ENCODE measurements at regions not wholly inside any gene's neighbourhood (a gene's known extent, or its start where the extent isn't known, plus 50 kb on each side); places are given as distances from the start of the nearest gene placed in this dataset.

GRCh38 chr2:215672406-215672805, 236.5 kb upstream of the FN1 start:
- Histone ChIP-seq H3K4me1 (ENCODE audit: control insufficient read depth, low read length) (no peaks in the 10 kb centered on the region), H3K27ac (ENCODE audit: low read depth, low read length) (no peak overlapping the region), H3K4me2 (ENCODE audit: low read length) (no peak overlapping the region), H3K9me3 (ENCODE audit: control insufficient read depth, insufficient read depth, low read length) (no peaks in the 10 kb centered on the region), H3K79me2 (ENCODE audit: control insufficient read depth, low read length) (no peaks in the 10 kb centered on the region), H3K27me3 (ENCODE audit: control insufficient read depth, low read length) (no peaks in the 10 kb centered on the region), H3F3A (ENCODE audit: control insufficient read depth, insufficient read depth) (no peaks in the 10 kb centered on the region), H3K4me3 (ENCODE audit: low read length) (no peak overlapping the region), H4K20me1 (ENCODE audit: control insufficient read depth, insufficient read depth, low read depth, low read length) (no peaks in the 10 kb centered on the region), H3K9me2 (replicated peaks; ENCODE audit: control insufficient read depth, low read length) (no peaks in the 10 kb centered on the region), H3K36me3 (ENCODE audit: control insufficient read depth, low read length) (no peaks in the 10 kb centered on the region)
- TF ChIP-seq CTCF (IDR thresholded peaks at IDR 0.05; ENCODE audit: low read depth, low read length, poor library complexity, severe bottlenecking) (no peak), EZH2phosphoT487 (IDR thresholded peaks at IDR 0.05; ENCODE audit: borderline replicate concordance, low read length) (no peak)

- no peaks in the 10 kb centered on the region for H4K20me1 ChIP-seq (ENCODE audit: control insufficient read depth, insufficient read depth, low read depth, low read length)
- no peak for TF ChIP-seq CTCF (IDR thresholded peaks at IDR 0.05; ENCODE audit: low read depth, low read length, poor library complexity, severe bottlenecking)
- no peak for TF ChIP-seq EZH2phosphoT487 (IDR thresholded peaks at IDR 0.05; ENCODE audit: borderline replicate concordance, low read length)
- H3K79me2 ChIP-seq (ENCODE audit: control insufficient read depth, low read length): no peaks in the 10 kb centered on the region
- H3K27me3 ChIP-seq (ENCODE audit: control insufficient read depth, low read length): no peaks in the 10 kb centered on the region
- no peaks in the 10 kb centered on the region for H3K9me3 ChIP-seq (ENCODE audit: control insufficient read depth, insufficient read depth, low read length)
- no peaks in the 10 kb centered on the region for H3K36me3 ChIP-seq (ENCODE audit: control insufficient read depth, low read length)
- H3K9me2 ChIP-seq (replicated peaks; ENCODE audit: control insufficient read depth, low read length): no peaks in the 10 kb centered on the region
- H3F3A ChIP-seq (ENCODE audit: control insufficient read depth, insufficient read depth): no peaks in the 10 kb centered on the region
- H3K4me3 ChIP-seq (ENCODE audit: low read length): no peak overlapping the region
- H3K4me1 ChIP-seq (ENCODE audit: control insufficient read depth, low read length): no peaks in the 10 kb centered on the region
- H3K4me2 ChIP-seq (ENCODE audit: low read length): no peak overlapping the region
- H3K27ac ChIP-seq (ENCODE audit: low read depth, low read length): no peak overlapping the region
Observed at GRCh38 chr2:215671691-215672090, 235.8 kb upstream of the FN1 start.

- TF ChIP-seq EZH2phosphoT487 (IDR thresholded peaks at IDR 0.05; ENCODE audit: borderline replicate concordance, low read length) (no peak), CTCF (IDR thresholded peaks at IDR 0.05; ENCODE audit: low read depth, low read length, poor library complexity, severe bottlenecking) (no peak)
- Histone ChIP-seq H3K79me2 (ENCODE audit: control insufficient read depth, low read length) (no peaks in the 10 kb centered on the region), H3K36me3 (ENCODE audit: control insufficient read depth, low read length) (no peaks in the 10 kb centered on the region), H4K20me1 (ENCODE audit: control insufficient read depth, insufficient read depth, low read depth, low read length) (no peaks in the 10 kb centered on the region), H3K27ac (ENCODE audit: low read depth, low read length) (no peak overlapping the region), H3K4me3 (ENCODE audit: low read length) (no peak overlapping the region), H3K9me3 (ENCODE audit: control insufficient read depth, insufficient read depth, low read length) (no peaks in the 10 kb centered on the region), H3F3A (ENCODE audit: control insufficient read depth, insufficient read depth) (no peaks in the 10 kb centered on the region), H3K4me1 (ENCODE audit: control insufficient read depth, low read length) (no peaks in the 10 kb centered on the region), H3K9me2 (replicated peaks; ENCODE audit: control insufficient read depth, low read length) (no peaks in the 10 kb centered on the region), H3K27me3 (ENCODE audit: control insufficient read depth, low read length) (no peaks in the 10 kb centered on the region), H3K4me2 (ENCODE audit: low read length) (no peak overlapping the region)
Observed at GRCh38 chr2:215671244-215671643, 235.4 kb upstream of the FN1 start.

GRCh38 chr2:215670396-215670795, 234.5 kb upstream of the FN1 start:
- Histone ChIP-seq H3K27ac (ENCODE audit: low read depth, low read length) (no peak overlapping the region), H4K20me1 (ENCODE audit: control insufficient read depth, insufficient read depth, low read depth, low read length) (no peaks in the 10 kb centered on the region), H3K79me2 (ENCODE audit: control insufficient read depth, low read length) (no peaks in the 10 kb centered on the region), H3K4me3 (ENCODE audit: low read length) (no peak overlapping the region), H3K9me2 (replicated peaks; ENCODE audit: control insufficient read depth, low read length) (no peaks in the 10 kb centered on the region), H3F3A (ENCODE audit: control insufficient read depth, insufficient read depth) (no peaks in the 10 kb centered on the region), H3K27me3 (ENCODE audit: control insufficient read depth, low read length) (no peaks in the 10 kb centered on the region), H3K4me1 (ENCODE audit: control insufficient read depth, low read length) (no peaks in the 10 kb centered on the region), H3K4me2 (ENCODE audit: low read length) (no peak overlapping the region), H3K9me3 (ENCODE audit: control insufficient read depth, insufficient read depth, low read length) (no peaks in the 10 kb centered on the region), H3K36me3 (ENCODE audit: control insufficient read depth, low read length) (no peaks in the 10 kb centered on the region)
- TF ChIP-seq CTCF (IDR thresholded peaks at IDR 0.05; ENCODE audit: low read depth, low read length, poor library complexity, severe bottlenecking) (no peak), EZH2phosphoT487 (IDR thresholded peaks at IDR 0.05; ENCODE audit: borderline replicate concordance, low read length) (no peak)

Data from DOHH2 (cell line).